Effector memory CD4-positive, alpha-beta T cell (primary cell): ENCODE measurements at regions not wholly inside any gene's neighbourhood (a gene's known extent, or its start where the extent isn't known, plus 50 kb on each side); places are given as distances from the start of the nearest gene placed in this dataset.

ENCODE experiments used
- DNase-seq, 3 donors: peaks; one replicate each; pipeline ENCODE4 v3.0.0-alpha.2; 2020
- H3K27ac ChIP-seq: 2 replicates; pipeline ENCODE4 v1.7.0; 2013; ENCODE audit warnings: mild to moderate bottlenecking, low read length, moderate library complexity; ENCODE audit not compliant: insufficient read depth, poor library complexity, severe bottlenecking
- H3K27me3 ChIP-seq: replicated peaks from 2 replicates; pipeline ENCODE4 v1.7.0; 2013; ENCODE audit warnings: mild to moderate bottlenecking, low read length; ENCODE audit not compliant: insufficient read depth, control insufficient read depth, poor library complexity, severe bottlenecking
- H3K36me3 ChIP-seq: 2 replicates; pipeline ENCODE4 v1.7.0; 2013; ENCODE audit warnings: mild to moderate bottlenecking, low read length, moderate library complexity; ENCODE audit not compliant: control insufficient read depth, insufficient read depth
- H3K4me1 ChIP-seq: 2 replicates; pipeline ENCODE4 v1.7.0; 2013; ENCODE audit warnings: low read length, mild to moderate bottlenecking; ENCODE audit not compliant: control insufficient read depth, insufficient read depth, poor library complexity, severe bottlenecking
- H3K4me3 ChIP-seq: 2 replicates; pipeline ENCODE4 v1.7.0; 2013; ENCODE audit warnings: low read length, low read depth, mild to moderate bottlenecking; ENCODE audit not compliant: insufficient read depth, poor library complexity, severe bottlenecking
- H3K9me3 ChIP-seq: 2 replicates; pipeline ENCODE4 v1.7.0; 2013; ENCODE audit warnings: mild to moderate bottlenecking, low read length, moderate library complexity; ENCODE audit not compliant: control insufficient read depth

- no peak for DNase-seq
- no peaks in the 10 kb centered on the region for H3K9me3 ChIP-seq
- H3K27me3 ChIP-seq = no peaks in the 10 kb centered on the region
- H3K27ac ChIP-seq = no peak overlapping the region
- no peaks in the 10 kb centered on the region for H3K36me3 ChIP-seq
- no peak overlapping the region for H3K4me3 ChIP-seq
- H3K4me1 ChIP-seq = no peaks in the 10 kb centered on the region
Observed at GRCh38 chr6:122066200-122066599, 333.3 kb upstream of the HSF2 start.

GRCh38 chr6:122068291-122068769 lies 331.1 kb upstream of the HSF2 start:
- Histone ChIP-seq H3K27me3 (no peaks in the 10 kb centered on the region), H3K36me3 (no peaks in the 10 kb centered on the region), H3K4me3 (no peak overlapping the region), H3K4me1 (no peaks in the 10 kb centered on the region), H3K9me3 (no peaks in the 10 kb centered on the region), H3K27ac (no peak overlapping the region)
- no peak for DNase-seq

GRCh38 chr6:122069932-122070331 lies 329.5 kb upstream of the HSF2 start:
- no peaks in the 10 kb centered on the region for H3K27me3 ChIP-seq
- no peaks in the 10 kb centered on the region for H3K36me3 ChIP-seq
- no peak overlapping the region for H3K4me3 ChIP-seq
- no peak for DNase-seq
- no peak overlapping the region for H3K27ac ChIP-seq
- no peaks in the 10 kb centered on the region for H3K9me3 ChIP-seq
- no peaks in the 10 kb centered on the region for H3K4me1 ChIP-seq

GRCh38 chr6:122072014-122072647 lies 327.3 kb upstream of the HSF2 start:
- no peaks in the 10 kb centered on the region for H3K27me3 ChIP-seq
- H3K4me3 ChIP-seq = no peak overlapping the region
- DNase-seq = no peak
- no peaks in the 10 kb centered on the region for H3K36me3 ChIP-seq
- H3K27ac ChIP-seq = no peak overlapping the region
- no peaks in the 10 kb centered on the region for H3K9me3 ChIP-seq
- no peaks in the 10 kb centered on the region for H3K4me1 ChIP-seq

DNA sequence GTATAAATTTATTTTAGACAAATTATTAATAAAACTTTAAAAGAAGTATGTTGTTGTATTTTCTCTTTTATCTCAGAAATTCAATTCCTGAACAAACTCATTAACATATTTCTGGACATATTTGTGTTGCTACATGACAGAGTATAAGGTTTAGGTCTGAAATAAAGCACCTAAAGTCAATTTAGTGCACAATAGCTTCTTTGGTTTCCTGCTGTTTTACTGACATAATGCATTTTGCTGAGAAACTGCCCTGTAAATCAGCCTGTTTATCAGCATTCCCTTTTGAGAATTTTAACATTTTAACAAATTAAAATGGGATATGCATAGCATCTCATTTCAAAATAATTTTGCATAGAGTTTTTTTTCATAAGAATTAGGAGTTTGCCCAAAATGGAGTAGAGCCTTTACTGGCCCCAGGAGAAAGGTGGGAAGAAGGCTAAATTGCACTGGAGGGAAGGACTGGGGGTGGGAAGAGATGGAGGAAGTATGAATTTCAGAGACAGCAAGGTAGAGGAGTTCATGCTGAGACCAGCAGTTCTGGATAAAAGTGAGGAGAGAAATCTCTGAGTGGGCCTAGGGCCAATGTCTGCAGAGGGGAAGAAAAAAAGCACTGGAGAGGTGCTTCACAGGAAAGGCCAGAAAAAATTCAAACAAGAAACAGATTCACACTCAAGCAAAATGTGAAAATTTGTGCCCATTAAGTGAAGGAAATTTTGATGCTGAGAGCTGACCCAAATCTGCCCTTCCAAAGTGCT lies 324.2 kb upstream of the HSF2 start:
- Histone ChIP-seq H3K4me1 (no peaks in the 10 kb centered on the region), H3K4me3 (no peak overlapping the region), H3K36me3 (no peaks in the 10 kb centered on the region), H3K27me3 (no peaks in the 10 kb centered on the region), H3K9me3 (no peaks in the 10 kb centered on the region), H3K27ac (no peak overlapping the region)
- DNase-seq = no peak

DNA sequence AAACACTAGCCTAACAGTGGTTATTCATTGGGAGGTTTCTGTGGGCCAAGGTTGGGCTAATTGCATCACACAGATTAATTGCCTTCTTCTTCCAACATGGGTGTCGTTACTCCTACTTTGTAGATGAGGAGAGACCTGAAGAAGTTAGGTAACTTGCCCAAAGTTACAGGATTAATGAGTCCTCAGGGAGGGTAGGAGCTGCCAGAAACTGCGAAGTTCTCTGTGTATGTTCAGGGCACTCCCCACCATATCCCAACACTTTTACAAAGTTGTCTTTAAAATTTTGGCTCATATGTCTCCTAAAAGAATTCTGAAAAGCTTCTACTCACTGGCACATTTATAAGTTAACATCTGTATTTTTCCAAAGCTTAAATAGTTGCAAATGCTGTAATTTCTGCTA lies 323.5 kb upstream of the HSF2 start:
- H3K4me3 ChIP-seq = no peak overlapping the region
- H3K9me3 ChIP-seq = no peaks in the 10 kb centered on the region
- H3K36me3 ChIP-seq = no peaks in the 10 kb centered on the region
- H3K27ac ChIP-seq = no peak overlapping the region
- no peak for DNase-seq
- H3K4me1 ChIP-seq = no peaks in the 10 kb centered on the region
- no peaks in the 10 kb centered on the region for H3K27me3 ChIP-seq

- H3K27me3 ChIP-seq = no peaks in the 10 kb centered on the region
- no peak for DNase-seq
- no peaks in the 10 kb centered on the region for H3K36me3 ChIP-seq
Observed at GRCh38 chr6:122077603-122078002, 321.8 kb upstream of the HSF2 start.

GRCh38 chr6:122078481-122078880 lies 321.0 kb upstream of the HSF2 start:
- no peaks in the 10 kb centered on the region for H3K4me1 ChIP-seq
- no peaks in the 10 kb centered on the region for H3K27me3 ChIP-seq
- no peak overlapping the region for H3K4me3 ChIP-seq
- H3K36me3 ChIP-seq = no peaks in the 10 kb centered on the region
- H3K27ac ChIP-seq = no peak overlapping the region
- no peaks in the 10 kb centered on the region for H3K9me3 ChIP-seq
- no peak for DNase-seq

More at GRCh38 chr6:122077603-122078002, 321.8 kb upstream of the HSF2 start:
- H3K27ac ChIP-seq = no peak overlapping the region
- H3K4me3 ChIP-seq = no peak overlapping the region
- H3K9me3 ChIP-seq = no peaks in the 10 kb centered on the region
- H3K4me1 ChIP-seq = no peaks in the 10 kb centered on the region

DNA sequence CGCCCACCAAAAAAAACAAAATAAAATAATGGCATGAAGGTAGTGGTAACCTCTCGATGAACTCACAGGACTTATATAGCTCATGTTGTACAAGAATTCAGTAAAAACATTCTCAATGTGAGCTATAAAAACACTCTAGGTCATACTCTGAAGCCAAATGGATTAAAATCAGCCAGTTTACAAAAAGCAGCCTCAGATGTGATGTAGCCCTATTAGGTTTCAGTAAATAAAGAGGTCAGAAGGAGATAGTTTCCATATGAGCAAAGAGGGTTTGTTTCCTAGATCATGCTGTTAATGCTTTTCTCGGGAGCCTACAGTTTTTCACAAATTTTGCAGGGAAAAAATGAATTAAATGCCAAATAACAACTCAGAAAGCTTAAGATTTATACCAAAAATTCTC lies 319.5 kb upstream of the HSF2 start:
- H3K9me3 ChIP-seq = no peaks in the 10 kb centered on the region
- no peaks in the 10 kb centered on the region for H3K27me3 ChIP-seq
- H3K4me3 ChIP-seq = no peak overlapping the region
- DNase-seq = no peak
- H3K27ac ChIP-seq = no peak overlapping the region
- H3K4me1 ChIP-seq = no peaks in the 10 kb centered on the region
- H3K36me3 ChIP-seq = no peaks in the 10 kb centered on the region

- Histone ChIP-seq H3K27me3 (no peaks in the 10 kb centered on the region), H3K4me3 (no peak overlapping the region), H3K9me3 (no peaks in the 10 kb centered on the region), H3K27ac (no peak overlapping the region), H3K36me3 (no peaks in the 10 kb centered on the region), H3K4me1 (no peaks in the 10 kb centered on the region)
- no peak for DNase-seq
Observed at GRCh38 chr6:122081921-122082320, 317.5 kb upstream of the HSF2 start.
